M059J (cell line): ENCODE measurements at regions not wholly inside any gene's neighbourhood (a gene's known extent, or its start where the extent isn't known, plus 50 kb on each side); places are given as distances from the start of the nearest gene placed in this dataset.
A peak's percentile ranks its signal among the peaks of the same experiment; 100 is the strongest.

Experiments used
- DNase-seq: peaks from one replicate; pipeline ENCODE4 v3.0.0-alpha.2; 2012; ENCODE audit warnings: low read depth

GRCh38 chr2:203789618-203790017 lies 78.0 kb upstream of the CTLA4 start:
- no peak for DNase-seq

- no peak for DNase-seq
These were observed 77.3 kb upstream of the CTLA4 start for GRCh38 chr2:203790134-203790852.

GRCh38 chr2:203796248-203797010 lies 71.1 kb upstream of the CTLA4 start:
- no peak for DNase-seq

- DNase-seq, result no peak
These were observed 70.3 kb upstream of the CTLA4 start for GRCh38 chr2:203797276-203797675.

GRCh38 chr2:203797712-203798111 lies 69.9 kb upstream of the CTLA4 start:
- DNase-seq, result no peak

- DNase-seq, result no peak
These were observed 69.1 kb upstream of the CTLA4 start for GRCh38 chr2:203798296-203799087.

- no peak for DNase-seq
These were observed 67.7 kb upstream of the CTLA4 start for GRCh38 chr2:203799908-203800307.

GRCh38 chr2:203800783-203801182 lies 66.8 kb upstream of the CTLA4 start:
- DNase-seq, result no peak

GRCh38 chr2:203802342-203803052 lies 65.1 kb upstream of the CTLA4 start:
- DNase-seq, result peak; percentile 94

- DNase-seq, result no peak
These were observed 64.5 kb upstream of the CTLA4 start for GRCh38 chr2:203803053-203803429.

GRCh38 chr2:203804070-203804469 lies 63.5 kb upstream of the CTLA4 start:
- peak; percentile 98 for DNase-seq

- peak; percentile 82 for DNase-seq
These were observed 62.6 kb upstream of the CTLA4 start for GRCh38 chr2:203804764-203805485.

- DNase-seq, result no peak
These were observed 62.1 kb upstream of the CTLA4 start for GRCh38 chr2:203805486-203805838.

- DNase-seq, result no peak
These were observed 60.8 kb upstream of the CTLA4 start for GRCh38 chr2:203806761-203807160.

GRCh38 chr2:203808046-203808750 lies 59.4 kb upstream of the CTLA4 start:
- peak; percentile 95 for DNase-seq

- DNase-seq, result peak; percentile 80
These were observed 58.5 kb upstream of the CTLA4 start for GRCh38 chr2:203809084-203809521.

- DNase-seq, result no peak
These were observed 57.5 kb upstream of the CTLA4 start for GRCh38 chr2:203809991-203810510.

GRCh38 chr2:203811491-203812221 lies 55.9 kb upstream of the CTLA4 start:
- DNase-seq, result peak; percentile 97
